SIG-M5 (cell line): ENCODE measurements at regions not wholly inside any gene's neighbourhood (a gene's known extent, or its start where the extent isn't known, plus 50 kb on each side); places are given as distances from the start of the nearest gene placed in this dataset.

Source experiments
- DNase-seq: peaks from one replicate; lab custom pipeline; 2025; lab: John Stamatoyannopoulos, UW

GRCh38 chr14:22513066-22513812 is 75.8 kb downstream of the DAD1 start:
- DNase-seq = no peak

- no peak for DNase-seq
These were observed 76.8 kb downstream of the DAD1 start for GRCh38 chr14:22512106-22512814.

GRCh38 chr14:22510527-22511110 is 78.4 kb downstream of the DAD1 start:
- DNase-seq = no peak

- peak; percentile 9 for DNase-seq
These were observed 79.2 kb downstream of the DAD1 start for GRCh38 chr14:22509751-22510300.

- no peak for DNase-seq
These were observed 79.9 kb downstream of the DAD1 start for GRCh38 chr14:22509036-22509709.

- no peak for DNase-seq
These were observed 80.4 kb downstream of the DAD1 start for GRCh38 chr14:22508662-22509035.

GRCh38 chr14:22508150-22508457 is 80.9 kb downstream of the DAD1 start:
- no peak for DNase-seq

- no peak for DNase-seq
These were observed 82.2 kb downstream of the DAD1 start for GRCh38 chr14:22506778-22507351.

GRCh38 chr14:22506378-22506710 is 82.7 kb downstream of the DAD1 start:
- DNase-seq = no peak

GRCh38 chr14:22505697-22506377 is 83.2 kb downstream of the DAD1 start:
- no peak for DNase-seq

GRCh38 chr14:22505309-22505696 is 83.7 kb downstream of the DAD1 start:
- DNase-seq = no peak

- DNase-seq = no peak
These were observed 86.5 kb downstream of the DAD1 start for GRCh38 chr14:22502551-22502950.

GRCh38 chr14:22502007-22502406 is 87.0 kb downstream of the DAD1 start:
- DNase-seq = no peak

- no peak for DNase-seq
These were observed 87.9 kb downstream of the DAD1 start for GRCh38 chr14:22500954-22501726.

GRCh38 chr14:22500525-22500924 is 88.5 kb downstream of the DAD1 start:
- no peak for DNase-seq

GRCh38 chr14:22497671-22498093 is 91.3 kb downstream of the DAD1 start:
- no peak for DNase-seq

GRCh38 chr14:22497144-22497423 is 91.9 kb downstream of the DAD1 start:
- no peak for DNase-seq

- DNase-seq = no peak
These were observed 94.4 kb downstream of the DAD1 start for GRCh38 chr14:22494486-22495135.

GRCh38 chr14:22493753-22494152 is 95.3 kb downstream of the DAD1 start:
- no peak for DNase-seq

- DNase-seq = no peak
These were observed 96.1 kb downstream of the DAD1 start for GRCh38 chr14:22492622-22493542.
